LNCaP clone FGC (cell line): ENCODE measurements at regions not wholly inside any gene's neighbourhood (a gene's known extent, or its start where the extent isn't known, plus 50 kb on each side); places are given as distances from the start of the nearest gene placed in this dataset.
"Not testable (repeated sequence)": the region's sequence is repeated elsewhere in the genome, so short reads cannot be mapped to it uniquely, and the experiment has no call there.

Experiments used
- DNase-seq: peaks from one replicate; pipeline ENCODE4 v3.0.0-alpha.2; 2011; ENCODE audit warnings: low read depth
- H3K4me3 ChIP-seq: 2 replicates; pipeline ENCODE4 v1.5.1; 2011; ENCODE audit warnings: mild to moderate bottlenecking, low read depth, low read length, control low read depth
- CTCF ChIP-seq: IDR thresholded peaks from 2 replicates; pipeline ENCODE4 v1.5.1; 2012; ENCODE audit warnings: mild to moderate bottlenecking; ENCODE audit not compliant: control insufficient read depth, insufficient read depth; ENCODE audit errors: extremely low read depth

GRCh38 chr10:45235260-45235769 lies 80.1 kb downstream of the OR13A1 start:
- H3K4me3 ChIP-seq: not testable (repeated sequence)
- TF ChIP-seq CTCF: peak; percentile 62
- peak; percentile 70 for DNase-seq

- TF ChIP-seq CTCF: no peak
- H3K4me3 ChIP-seq: no peak overlapping the region
- no peak for DNase-seq
These were observed 79.6 kb downstream of the OR13A1 start for GRCh38 chr10:45235798-45236220.

GRCh38 chr10:45238896-45239295 lies 76.5 kb downstream of the OR13A1 start:
- TF ChIP-seq CTCF: no peak
- no peak for DNase-seq
- no peak overlapping the region for H3K4me3 ChIP-seq

GRCh38 chr10:45239642-45240041 lies 75.8 kb downstream of the OR13A1 start:
- DNase-seq: no peak
- no peak for TF ChIP-seq CTCF
- no peak overlapping the region for H3K4me3 ChIP-seq

- H3K4me3 ChIP-seq: no peak overlapping the region
- no peak for DNase-seq
- no peak for TF ChIP-seq CTCF
These were observed 73.4 kb downstream of the OR13A1 start for GRCh38 chr10:45241865-45242520.

- H3K4me3 ChIP-seq: no peak overlapping the region
- no peak for DNase-seq
- no peak for TF ChIP-seq CTCF
These were observed 72.1 kb downstream of the OR13A1 start for GRCh38 chr10:45243261-45243660.

- no peak overlapping the region for H3K4me3 ChIP-seq
- DNase-seq: no peak
- no peak for TF ChIP-seq CTCF
These were observed 68.9 kb downstream of the OR13A1 start for GRCh38 chr10:45246522-45246921.
